HG03378 (cell line): ENCODE measurements at regions not wholly inside any gene's neighbourhood (a gene's known extent, or its start where the extent isn't known, plus 50 kb on each side); places are given as distances from the start of the nearest gene placed in this dataset.
"Not testable (repeated sequence)": the region's sequence is repeated elsewhere in the genome, so short reads cannot be mapped to it uniquely, and the experiment has no call there.

ENCODE experiments used
- ATAC-seq: cut with Tn5 transposase; IDR thresholded peaks from one replicate; pipeline ENCODE4 v1.9.1; 2021; ENCODE audit warnings: mild to moderate bottlenecking, moderate library complexity; ENCODE audit not compliant: unreplicated experiment

DNA sequence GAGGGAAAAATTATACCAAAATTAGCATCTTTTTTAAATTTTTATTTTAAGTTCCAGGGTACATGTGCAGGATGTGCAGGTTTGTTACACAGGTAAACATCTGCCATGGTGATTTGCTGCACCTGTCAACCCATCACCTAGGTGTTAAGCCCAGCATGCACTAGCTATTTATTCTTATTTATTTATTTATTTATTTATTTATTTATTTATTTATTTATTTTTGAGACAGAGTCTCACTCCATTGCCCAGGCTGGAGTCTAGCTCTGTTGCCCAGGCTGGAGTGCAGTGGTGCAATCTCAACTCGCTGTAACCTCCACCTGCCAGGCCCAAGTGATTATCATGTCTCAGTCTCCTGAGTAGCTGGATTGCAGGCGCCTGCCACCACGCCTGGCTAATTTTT, 137.7 kb upstream of the NEBL start:
- not testable (repeated sequence) for ATAC-seq

DNA sequence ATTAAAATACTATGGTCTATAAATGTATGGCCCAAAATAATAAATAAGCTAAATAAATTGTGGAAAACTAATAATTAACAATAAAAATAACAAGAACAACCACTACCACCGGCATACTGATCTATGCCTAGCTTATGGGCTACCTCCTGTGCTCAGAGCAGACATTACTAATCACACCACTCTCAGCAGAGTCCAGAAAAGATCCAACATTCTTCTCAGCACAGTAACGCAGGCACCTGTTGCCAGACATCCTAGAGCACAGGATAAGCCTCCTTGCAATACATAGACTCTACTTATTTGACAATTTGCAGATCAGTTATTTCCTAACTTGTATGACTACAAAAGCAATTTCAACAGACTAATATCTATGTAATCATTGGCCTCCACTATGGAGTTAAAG, 137.1 kb upstream of the NEBL start:
- no peak for ATAC-seq

DNA sequence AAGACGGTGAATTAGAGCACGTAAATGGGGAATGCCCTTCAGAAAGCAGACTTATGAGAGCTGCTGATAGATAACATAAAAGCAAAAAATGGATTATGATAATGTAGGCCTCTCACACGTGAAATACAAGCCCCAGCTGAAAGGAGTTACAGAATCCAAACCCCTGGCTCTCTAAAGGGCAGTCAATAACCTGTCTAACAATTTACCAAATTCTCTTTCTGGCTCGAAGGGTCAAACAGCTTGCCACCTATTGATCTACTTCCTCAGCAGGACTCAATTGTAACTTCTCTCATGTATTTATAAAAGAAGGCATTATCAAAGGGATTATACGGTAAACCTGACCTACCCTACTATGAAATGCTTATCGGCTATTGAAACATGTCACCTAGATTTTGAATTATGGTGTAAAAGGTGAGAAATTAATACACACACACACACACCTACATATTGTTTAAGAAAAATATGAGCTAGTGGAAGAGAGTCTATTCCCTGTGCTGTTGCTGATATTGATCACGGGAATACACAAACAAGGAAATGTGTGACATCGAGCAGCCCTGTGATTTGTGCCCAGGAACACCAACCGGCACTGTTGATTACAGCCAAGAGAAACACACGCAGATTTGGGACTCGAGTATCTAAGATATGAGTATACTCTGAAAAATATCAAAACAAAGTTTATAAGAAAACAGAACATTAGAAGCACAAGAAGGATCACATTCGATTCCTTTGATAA, 135.6 kb upstream of the NEBL start:
- ATAC-seq, result no peak

DNA sequence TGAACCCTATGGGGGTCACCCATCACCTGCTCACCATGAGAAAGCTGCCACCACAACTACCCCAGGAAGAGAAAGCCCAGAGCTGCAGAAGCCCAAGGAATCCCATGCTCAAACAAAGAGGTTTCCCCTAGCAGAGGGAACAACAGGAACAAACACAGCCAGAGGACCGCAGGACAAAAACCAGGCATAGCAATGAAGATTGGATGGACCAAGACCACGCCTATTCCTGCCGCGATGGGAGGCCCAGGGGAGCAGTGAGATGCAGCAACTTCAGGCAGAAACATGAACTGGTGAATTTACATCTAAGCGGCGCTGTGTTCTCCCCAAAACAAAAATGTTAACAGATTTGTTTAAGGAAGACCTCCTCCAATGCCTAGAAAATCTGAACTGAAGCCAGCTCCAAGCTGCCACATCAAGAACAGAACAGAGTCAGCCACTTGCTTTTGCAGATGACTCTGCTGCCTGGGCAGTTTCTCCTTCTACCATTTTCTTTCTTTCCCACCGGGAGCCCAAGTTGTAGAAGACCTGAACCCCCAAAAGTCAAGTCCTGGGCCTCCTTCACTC, 134.2 kb upstream of the NEBL start:
- ATAC-seq, result no peak

DNA sequence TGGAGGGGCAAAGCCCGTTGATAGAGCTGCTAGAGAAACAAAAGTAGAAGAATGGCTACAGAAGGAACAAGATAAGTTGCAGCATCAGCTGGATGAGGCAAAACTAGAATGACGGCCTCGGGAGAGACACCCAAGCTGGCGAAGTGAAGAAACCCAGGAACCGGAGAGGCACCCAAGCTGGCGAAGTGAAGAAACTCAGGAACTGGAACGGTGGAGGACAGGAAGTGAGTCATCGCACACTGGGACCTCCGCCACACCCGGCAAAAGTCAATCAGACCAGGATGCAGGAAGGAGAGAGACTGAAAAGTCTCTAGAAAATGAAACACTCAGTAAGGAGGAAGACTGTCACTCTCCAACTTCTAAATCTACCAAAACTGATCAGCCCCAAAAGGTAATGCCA, 133.0 kb upstream of the NEBL start:
- ATAC-seq, result no peak

DNA sequence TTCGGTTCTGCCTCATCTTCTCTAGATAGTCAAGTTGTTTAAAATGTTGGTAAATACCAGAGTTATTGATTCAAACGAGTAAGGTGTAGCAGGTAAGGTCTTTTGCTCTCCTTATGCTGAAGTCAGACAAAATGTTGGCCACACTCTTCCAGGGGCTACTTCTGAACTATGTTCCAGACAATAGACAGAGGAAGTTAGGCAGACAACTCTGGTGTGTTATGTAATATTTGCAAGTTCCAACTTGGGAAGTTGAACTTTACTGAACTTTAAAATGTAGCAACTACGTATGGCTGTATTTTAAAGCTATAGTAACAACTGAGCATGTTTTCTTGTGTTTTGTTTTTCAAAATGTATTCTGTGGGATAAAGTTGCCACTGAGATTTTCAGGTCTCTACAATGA, 125.7 kb upstream of the NEBL start:
- no peak for ATAC-seq

DNA sequence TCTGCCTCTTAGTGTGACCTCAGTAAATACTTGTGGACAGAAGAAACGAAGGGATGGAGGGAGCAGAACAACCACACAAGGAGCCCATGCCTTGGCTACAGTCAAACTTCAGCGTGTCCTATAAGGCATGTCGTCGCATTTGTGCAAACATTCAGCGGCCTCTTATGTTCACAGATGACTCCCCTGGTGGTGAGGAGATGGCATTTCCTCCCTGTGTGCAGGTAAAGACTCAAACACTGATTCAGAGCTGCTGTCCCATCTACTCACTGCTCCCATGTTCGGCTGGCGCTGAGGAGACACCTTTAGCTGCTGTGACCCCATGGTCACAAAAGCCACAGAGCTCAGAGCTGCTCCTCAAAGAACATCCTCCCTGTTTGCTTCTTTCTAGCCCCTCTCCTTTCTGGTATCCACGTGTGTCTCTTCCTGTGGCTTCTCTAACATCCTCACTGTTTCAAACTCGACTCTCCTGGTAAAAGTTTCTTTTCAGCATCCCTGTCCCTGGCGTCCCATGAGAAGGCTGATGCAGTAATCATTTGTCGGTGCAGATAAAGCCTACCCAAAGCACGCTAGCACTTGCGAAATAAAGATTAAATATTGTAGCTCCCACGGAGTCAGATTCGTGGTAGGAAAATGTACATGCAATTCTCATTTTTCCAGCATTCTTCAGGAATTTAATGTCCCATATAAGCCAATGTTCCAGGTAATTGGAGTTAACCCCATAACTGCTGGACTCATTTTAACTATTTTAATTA, 124.9 kb upstream of the NEBL start:
- ATAC-seq, result no peak

DNA sequence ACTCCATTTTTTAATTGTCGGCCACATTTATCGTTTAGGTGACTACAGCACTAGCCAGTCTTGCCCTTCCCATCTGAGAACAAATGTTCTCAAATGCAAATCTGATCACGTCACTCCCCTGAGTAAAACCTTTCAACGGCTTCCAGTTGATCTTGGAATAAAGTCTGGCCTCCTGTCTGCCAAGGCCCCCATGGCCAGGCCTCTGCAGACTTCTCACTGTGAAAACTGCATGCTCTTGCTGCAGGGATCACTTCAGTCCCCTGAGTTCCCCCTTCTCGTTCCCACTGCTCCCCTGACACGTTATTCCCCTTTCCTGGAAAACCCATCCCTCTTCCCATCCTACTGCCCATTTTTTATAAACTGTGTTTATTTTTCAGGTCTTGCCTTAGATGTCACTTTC, 124.1 kb upstream of the NEBL start:
- no peak for ATAC-seq

DNA sequence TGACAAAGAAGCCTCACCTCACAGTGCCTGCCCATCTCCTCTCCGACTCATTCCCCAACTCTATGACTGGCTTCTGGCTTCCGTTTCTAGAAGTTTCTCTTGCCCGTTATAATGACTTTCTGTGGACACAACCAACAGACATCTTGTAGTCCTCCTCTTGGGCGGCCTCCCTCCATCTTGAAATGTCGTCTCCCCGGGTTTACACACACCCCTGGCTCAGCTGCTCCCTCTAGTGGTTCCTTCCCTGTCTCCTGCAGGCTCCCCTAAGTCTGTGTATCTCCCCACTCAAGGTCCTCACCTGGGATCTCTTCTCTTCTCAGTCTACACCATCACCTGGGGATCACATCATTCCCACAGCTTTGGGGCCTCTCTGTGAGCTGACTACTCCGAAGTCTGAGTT, 123.4 kb upstream of the NEBL start:
- ATAC-seq, result peak; percentile 69

DNA sequence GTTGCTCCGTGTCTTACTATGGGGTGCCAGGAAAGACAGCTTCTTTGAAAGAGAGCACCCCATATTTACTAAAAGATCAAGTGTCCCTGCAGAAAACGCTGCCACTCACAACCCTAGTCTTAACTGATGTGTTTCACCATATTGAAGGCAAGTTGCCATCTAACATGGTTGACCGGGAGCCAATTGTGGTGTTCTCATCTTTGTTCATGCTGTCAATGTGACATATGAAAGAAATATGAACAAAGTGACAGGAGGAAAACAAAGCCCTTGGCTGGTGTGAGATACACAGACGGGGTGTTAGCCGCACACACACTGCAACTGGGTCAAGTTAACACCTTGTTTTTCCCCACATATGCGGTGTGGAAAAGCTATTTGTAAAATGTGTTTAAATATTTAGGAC, 122.3 kb upstream of the NEBL start:
- no peak for ATAC-seq

DNA sequence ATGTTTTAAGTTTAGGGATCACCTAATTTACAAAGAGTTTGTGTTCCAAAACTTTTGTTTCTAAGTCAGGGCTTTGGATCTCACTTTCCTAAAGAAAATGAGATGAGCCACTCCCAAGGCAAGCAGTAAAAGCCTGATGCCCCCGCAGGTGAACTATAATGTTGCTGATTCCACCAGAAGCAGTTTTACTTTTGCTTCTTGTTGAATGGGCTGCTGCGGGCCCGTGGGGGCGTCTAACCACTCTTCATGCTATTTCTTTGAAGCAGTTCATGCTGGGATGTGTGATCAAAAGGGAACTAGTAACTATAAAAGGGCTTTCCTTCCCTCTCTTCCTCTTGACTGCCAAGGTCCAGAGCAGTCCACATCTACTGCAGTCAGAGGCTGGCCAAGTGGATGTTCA, 118.7 kb upstream of the NEBL start:
- no peak for ATAC-seq

DNA sequence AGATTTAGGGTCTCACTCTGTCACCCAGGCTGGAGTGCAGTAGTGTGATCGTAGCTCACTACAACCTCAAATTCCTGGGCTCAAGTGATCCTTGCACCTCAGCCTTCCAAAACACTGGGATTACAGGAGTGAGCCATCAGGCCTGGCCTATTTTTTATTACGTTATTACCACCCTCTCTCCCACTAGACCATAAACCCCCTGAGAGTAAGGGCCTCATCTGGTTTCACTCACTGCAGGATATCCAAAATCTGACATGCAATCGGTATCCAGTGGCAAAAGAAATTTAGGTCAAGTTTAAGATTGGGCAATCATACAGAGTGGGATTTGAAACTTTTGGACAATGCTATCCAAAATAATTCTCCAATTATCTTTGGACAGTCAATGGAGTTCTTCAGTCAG, 117.0 kb upstream of the NEBL start:
- ATAC-seq, result no peak

DNA sequence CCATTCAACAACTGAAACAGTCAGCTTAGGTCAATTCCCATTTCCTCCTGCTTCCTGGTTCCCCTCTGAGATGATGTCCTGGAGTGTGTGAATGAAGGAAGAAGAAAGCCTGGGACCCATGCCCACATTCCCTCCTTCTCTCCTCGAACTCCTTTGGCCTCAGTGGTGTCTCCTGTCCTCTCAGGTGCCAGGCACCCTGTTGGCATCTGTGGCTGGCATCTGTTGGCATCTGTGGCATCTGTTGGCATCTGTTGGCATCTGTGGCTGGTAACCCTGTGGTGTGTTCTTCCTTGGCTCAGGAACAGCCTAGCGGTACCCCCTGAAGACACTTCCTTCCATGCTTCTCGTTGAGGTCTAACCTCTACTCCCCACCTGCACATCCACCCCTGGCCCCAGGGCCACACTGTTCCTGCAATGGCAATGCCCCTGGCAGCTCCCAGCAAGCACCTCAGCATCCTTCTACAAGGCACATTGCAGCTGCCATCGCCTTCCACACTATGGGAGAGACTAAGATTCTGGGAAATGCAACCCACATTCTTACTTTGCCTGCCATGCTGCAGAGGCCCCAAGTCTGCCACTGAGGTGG, 114.4 kb upstream of the NEBL start:
- no peak for ATAC-seq

DNA sequence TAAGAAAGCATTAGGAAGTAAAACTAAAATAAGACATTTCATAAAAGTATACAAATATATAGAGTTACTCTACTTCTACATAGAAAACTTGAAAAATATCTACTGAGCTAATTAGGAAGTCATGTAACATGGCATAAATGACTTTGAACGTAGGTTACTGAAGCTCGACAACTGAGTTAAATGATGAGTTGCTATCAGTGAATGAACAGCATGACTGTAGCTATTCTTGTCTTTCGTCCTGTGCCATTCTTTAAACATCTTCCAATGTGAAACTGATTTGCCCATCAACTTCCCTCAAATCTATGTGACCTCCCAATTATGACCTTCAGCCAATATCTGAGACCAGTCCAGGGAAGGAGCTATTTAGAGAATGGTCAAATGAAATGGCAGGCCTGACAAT, 113.5 kb upstream of the NEBL start:
- no peak for ATAC-seq

DNA sequence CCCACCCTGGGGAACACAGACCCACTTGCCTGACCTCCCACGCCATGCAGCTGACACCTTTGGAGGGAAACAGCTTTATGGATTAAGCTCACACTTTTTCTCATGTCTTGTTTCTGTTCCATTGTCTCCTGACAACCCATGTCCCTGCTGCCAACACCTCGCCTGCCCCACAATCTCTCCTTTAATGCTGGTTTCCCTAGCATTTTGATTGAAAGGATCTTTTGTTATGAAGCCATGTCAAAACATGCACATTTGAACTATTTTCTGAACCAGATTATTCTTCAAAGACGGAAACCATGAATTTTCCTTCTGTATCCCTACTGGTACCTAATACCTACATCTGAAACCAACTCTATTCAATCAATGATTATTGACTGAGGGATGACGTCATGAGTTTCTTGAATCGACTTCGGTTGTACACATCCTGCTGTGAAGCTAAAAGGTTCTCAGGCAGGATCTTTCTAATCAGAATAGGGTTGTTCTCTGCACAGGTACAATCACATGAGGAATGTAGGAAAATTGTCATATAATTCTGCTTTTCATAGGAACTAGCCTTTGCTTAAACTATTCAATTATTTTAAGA, 106.2 kb upstream of the NEBL start:
- ATAC-seq, result no peak

DNA sequence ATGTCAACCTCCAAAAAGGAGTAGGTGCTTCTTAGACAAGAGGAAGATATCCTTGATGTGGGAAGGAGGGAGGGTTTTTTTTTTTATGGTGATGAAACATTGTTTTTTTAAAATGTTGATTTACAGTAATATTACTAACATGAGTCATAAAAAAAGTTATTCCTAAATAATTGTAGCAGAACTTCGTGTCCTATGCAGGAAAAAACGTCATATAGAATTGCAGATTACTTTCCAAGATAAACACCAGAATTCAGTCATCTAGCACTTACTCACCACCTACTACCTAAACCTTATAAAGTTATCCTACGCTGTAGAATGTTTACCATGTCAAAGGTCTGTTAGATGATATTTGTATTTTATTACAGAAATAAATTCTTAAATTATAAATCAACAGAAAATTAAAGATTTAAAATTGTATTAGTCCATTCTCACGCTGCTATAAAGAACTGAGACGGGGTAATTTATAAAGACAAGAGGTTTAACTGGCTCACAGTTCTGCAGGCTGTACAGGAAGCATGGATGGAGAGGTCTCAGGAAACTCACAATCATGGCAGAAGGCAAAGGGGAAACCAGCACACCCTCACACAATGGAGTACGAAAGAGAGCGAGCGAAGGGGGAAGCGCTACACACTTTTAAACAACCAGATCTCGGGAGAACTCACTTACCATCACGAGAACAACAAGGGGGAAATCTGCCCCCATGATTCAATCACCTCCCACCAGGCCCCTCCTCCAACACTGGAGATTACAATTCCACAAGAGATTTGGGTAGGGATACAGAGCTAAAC, 105.2 kb upstream of the NEBL start:
- no peak for ATAC-seq

DNA sequence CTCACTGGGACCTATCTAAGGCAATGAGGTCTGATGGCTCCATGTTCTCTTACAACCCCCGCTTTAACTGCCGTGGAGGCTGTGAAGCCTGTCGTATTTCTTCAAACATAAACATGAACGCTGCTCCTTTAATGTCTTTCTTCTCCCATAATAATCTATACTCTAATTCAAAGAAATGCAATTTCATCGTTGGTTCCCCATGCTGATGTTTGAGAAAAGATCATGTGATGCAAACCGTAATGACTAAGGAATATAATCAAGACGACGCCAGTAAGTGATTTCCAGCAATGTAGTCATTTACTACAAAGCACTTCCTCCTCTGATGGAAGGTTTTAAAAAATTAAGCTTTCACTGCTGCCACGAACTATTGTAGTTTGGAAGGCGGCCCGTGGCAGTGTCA, 102.6 kb upstream of the NEBL start:
- ATAC-seq, result no peak

DNA sequence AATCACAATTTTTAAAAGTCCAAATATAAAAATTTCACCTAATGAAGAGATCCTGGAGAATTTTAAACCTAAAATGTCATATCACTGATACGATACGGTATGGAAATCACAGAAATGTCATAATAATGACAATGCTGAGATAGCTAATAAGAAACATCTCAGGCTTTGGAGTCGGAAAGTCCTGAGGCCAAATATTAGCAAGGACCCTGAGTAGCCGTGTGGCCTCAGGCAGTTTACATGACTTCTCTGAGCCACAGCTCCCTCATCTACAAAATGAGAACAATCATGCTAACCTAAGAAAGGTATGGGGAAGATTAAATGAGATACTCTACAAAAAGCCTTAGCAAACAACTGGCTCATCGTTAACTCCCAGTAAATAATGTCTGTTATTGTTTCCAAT, 100.9 kb upstream of the NEBL start:
- no peak for ATAC-seq

DNA sequence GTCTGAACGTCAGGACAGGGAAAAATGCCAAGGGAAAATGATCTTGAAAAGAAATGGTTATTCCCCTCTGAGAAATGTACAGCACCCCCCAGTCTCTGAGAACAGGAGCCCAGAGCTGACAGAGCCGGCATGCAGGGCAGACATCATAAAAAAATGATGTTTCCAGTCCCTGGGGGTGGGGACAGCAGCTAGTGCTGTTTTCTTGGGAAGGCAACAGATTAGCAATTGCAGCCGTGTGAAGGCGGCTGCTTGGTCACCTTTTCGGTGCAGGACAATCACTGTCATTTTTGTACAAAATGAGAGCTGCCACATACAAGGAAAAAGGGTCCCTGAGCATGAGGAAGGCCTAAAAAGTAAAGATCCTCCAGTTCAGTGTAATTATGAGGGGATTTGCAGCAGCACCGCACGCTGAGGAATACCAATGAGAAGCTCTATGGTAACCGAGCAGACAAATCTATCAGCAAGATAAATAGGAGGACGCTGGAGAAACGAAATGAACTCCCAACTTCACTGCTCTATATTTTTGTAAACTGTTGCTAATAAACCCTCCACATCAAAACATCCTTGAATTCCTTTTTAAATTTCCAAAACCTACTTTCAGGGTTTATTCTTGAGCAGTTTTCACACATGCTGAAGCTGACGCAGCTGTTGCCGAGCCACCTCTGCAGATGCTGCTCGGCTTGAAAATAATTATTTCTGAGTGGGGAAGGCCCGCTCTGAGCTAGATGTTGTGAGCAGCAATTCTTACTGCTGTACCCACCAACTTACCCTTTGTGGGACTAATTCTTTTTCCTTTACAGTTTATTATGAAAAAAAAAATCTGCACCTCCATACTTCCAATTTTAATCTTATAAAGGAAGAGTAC, 98.2 kb upstream of the NEBL start:
- no peak for ATAC-seq
